HepG2 (cell line): ENCODE measurements at regions not wholly inside any gene's neighbourhood (a gene's known extent, or its start where the extent isn't known, plus 50 kb on each side); places are given as distances from the start of the nearest gene placed in this dataset.

Experiments used
- BRCA1 ChIP-seq: sonication (generic); formaldehyde crosslinking; IDR thresholded peaks from 2 replicates; pipeline ENCODE4 v1.4.0; 2020; ENCODE audit warnings: missing genetic modification reagents
- CHD4 ChIP-seq: fragments of 200-600 bp; sonication (generic); IDR thresholded peaks from 2 replicates; pipeline ENCODE4 v1.7.0; 2017; ENCODE audit warnings: mild to moderate bottlenecking, low read length, borderline replicate concordance
- CREB1 ChIP-seq, 2 experiments: fragments of 450-650 bp in 1 of 2; IDR thresholded peaks; 2 replicates each; pipeline ENCODE4 v1.6.1; 2016 to 2017; ENCODE audit warnings: control low read depth in 1 of 2, mild to moderate bottlenecking in 1 of 2, missing compliant biosample characterization in 1 of 2, missing genetic modification characterization in 1 of 2
- ELF4 ChIP-seq: sonication (generic); formaldehyde crosslinking; IDR thresholded peaks from 2 replicates; pipeline ENCODE4 v1.5.0; 2020; ENCODE audit warnings: missing genetic modification reagents, mild to moderate bottlenecking, moderate library complexity, borderline replicate concordance
- POLR2AphosphoS5 ChIP-seq: IDR thresholded peaks from 2 replicates; pipeline ENCODE4 v1.6.1; 2012; ENCODE audit warnings: low read depth, low read length
- STAG1 ChIP-seq: sonication (generic); formaldehyde crosslinking; IDR thresholded peaks from 2 replicates; pipeline ENCODE4 v1.4.0; 2020; ENCODE audit warnings: missing genetic modification reagents
- ZNF143 ChIP-seq: sonication (generic); formaldehyde crosslinking; IDR thresholded peaks from 2 replicates; pipeline ENCODE4 v1.4.0; 2020; ENCODE audit warnings: missing genetic modification reagents
- ZNF354B ChIP-seq: sonication (generic); formaldehyde crosslinking; IDR thresholded peaks from 2 replicates; pipeline ENCODE4 v1.8.0; 2022; ENCODE audit warnings: mild to moderate bottlenecking, missing genetic modification reagents
- ZNF777 ChIP-seq: sonication (generic); formaldehyde crosslinking; IDR thresholded peaks from 2 replicates; pipeline ENCODE4 v1.4.0; 2020; ENCODE audit warnings: missing genetic modification reagents
- TF ChIP-seq, protein P1 (sequence below): IDR thresholded peaks from 2 replicates; pipeline ENCODE4 v1.6.1; 2016; ENCODE audit warnings: missing compliant biosample characterization, missing genetic modification reagents, borderline replicate concordance
- TF ChIP-seq, protein P2 (sequence below): sonication (generic); formaldehyde crosslinking; IDR thresholded peaks from 2 replicates; pipeline ENCODE4 v1.8.0; 2022; ENCODE audit warnings: mild to moderate bottlenecking, missing genetic modification reagents, borderline replicate concordance
- TF ChIP-seq, protein P3 (sequence below): sonication (generic); formaldehyde crosslinking; IDR thresholded peaks from 2 replicates; pipeline ENCODE4 v1.5.0; 2020; ENCODE audit warnings: mild to moderate bottlenecking, missing genetic modification reagents, moderate library complexity
- TF ChIP-seq, protein P4 (sequence below): sonication (generic); formaldehyde crosslinking; IDR thresholded peaks from 2 replicates; pipeline ENCODE4 v1.5.0; 2020; ENCODE audit warnings: missing genetic modification reagents
- TF ChIP-seq, protein P5 (sequence below): sonication (generic); formaldehyde crosslinking; conservative IDR thresholded peaks from 2 replicates; pipeline ENCODE4 v1.8.0; 2022; ENCODE audit warnings: mild to moderate bottlenecking, moderate library complexity, missing genetic modification reagents

DNA sequence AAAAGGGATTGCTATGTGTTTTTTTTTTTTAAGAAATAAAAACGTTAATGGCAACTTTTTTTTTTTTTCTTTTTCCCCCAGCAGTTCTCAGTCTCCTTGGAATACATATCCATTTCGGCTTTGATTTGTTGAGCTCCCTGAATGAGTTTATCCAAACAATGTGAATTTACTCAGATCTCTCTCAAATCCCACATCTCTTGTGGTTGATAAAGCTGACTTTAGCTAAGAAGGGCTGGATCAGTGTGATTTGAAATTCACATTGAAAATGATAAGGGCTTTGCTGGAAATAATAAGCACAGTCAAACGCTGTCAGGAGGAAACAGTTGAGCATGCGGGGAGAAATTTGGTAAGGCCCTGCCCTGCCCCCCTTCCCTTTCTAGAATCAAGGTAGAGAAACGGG is 74.1 kb upstream of the IRX3 start:
- TF ChIP-seq ZNF777 (CRISPR knock-in tag), result no peak
- TF ChIP-seq ZNF143 (CRISPR knock-in tag), result no peak
- TF ChIP-seq, protein P1, sequence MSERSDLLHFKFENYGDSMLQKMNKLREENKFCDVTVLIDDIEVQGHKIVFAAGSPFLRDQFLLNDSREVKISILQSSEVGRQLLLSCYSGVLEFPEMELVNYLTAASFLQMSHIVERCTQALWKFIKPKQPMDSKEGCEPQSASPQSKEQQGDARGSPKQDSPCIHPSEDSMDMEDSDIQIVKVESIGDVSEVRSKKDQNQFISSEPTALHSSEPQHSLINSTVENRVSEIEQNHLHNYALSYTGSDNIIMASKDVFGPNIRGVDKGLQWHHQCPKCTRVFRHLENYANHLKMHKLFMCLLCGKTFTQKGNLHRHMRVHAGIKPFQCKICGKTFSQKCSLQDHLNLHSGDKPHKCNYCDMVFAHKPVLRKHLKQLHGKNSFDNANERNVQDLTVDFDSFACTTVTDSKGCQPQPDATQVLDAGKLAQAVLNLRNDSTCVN (CRISPR knock-in tag), result no peak
- no peak for TF ChIP-seq CHD4
- no peak for TF ChIP-seq ELF4 (CRISPR knock-in tag)
- TF ChIP-seq, protein P2, sequence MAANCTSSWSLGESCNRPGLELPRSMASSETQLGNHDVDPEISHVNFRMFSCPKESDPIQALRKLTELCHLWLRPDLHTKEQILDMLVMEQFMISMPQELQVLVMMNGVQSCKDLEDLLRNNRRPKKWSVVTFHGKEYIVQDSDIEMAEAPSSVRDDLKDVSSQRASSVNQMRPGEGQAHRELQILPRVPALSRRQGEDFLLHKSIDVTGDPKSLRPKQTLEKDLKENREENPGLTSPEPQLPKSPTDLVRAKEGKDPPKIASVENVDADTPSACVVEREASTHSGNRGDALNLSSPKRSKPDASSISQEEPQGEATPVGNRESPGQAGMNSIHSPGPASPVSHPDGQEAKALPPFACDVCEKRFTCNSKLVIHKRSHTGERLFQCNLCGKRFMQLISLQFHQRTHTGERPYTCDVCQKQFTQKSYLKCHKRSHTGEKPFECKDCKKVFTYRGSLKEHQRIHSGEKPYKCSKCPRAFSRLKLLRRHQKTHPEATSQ (CRISPR knock-in tag), result no peak
- TF ChIP-seq, protein P3, sequence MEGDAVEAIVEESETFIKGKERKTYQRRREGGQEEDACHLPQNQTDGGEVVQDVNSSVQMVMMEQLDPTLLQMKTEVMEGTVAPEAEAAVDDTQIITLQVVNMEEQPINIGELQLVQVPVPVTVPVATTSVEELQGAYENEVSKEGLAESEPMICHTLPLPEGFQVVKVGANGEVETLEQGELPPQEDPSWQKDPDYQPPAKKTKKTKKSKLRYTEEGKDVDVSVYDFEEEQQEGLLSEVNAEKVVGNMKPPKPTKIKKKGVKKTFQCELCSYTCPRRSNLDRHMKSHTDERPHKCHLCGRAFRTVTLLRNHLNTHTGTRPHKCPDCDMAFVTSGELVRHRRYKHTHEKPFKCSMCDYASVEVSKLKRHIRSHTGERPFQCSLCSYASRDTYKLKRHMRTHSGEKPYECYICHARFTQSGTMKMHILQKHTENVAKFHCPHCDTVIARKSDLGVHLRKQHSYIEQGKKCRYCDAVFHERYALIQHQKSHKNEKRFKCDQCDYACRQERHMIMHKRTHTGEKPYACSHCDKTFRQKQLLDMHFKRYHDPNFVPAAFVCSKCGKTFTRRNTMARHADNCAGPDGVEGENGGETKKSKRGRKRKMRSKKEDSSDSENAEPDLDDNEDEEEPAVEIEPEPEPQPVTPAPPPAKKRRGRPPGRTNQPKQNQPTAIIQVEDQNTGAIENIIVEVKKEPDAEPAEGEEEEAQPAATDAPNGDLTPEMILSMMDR (CRISPR knock-in tag), result no peak
- TF ChIP-seq, protein P4, sequence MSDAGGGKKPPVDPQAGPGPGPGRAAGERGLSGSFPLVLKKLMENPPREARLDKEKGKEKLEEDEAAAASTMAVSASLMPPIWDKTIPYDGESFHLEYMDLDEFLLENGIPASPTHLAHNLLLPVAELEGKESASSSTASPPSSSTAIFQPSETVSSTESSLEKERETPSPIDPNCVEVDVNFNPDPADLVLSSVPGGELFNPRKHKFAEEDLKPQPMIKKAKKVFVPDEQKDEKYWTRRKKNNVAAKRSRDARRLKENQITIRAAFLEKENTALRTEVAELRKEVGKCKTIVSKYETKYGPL (CRISPR knock-in tag), result no peak
- no peak for TF ChIP-seq ZNF354B (CRISPR knock-in tag)
- no peak for TF ChIP-seq CREB1 (IDR thresholded peaks at IDR 0.05)
- no peak for TF ChIP-seq CREB1 (CRISPR knock-in tag; IDR thresholded peaks at IDR 0.05)
- no peak for TF ChIP-seq BRCA1 (CRISPR knock-in tag)
- TF ChIP-seq, protein P5, sequence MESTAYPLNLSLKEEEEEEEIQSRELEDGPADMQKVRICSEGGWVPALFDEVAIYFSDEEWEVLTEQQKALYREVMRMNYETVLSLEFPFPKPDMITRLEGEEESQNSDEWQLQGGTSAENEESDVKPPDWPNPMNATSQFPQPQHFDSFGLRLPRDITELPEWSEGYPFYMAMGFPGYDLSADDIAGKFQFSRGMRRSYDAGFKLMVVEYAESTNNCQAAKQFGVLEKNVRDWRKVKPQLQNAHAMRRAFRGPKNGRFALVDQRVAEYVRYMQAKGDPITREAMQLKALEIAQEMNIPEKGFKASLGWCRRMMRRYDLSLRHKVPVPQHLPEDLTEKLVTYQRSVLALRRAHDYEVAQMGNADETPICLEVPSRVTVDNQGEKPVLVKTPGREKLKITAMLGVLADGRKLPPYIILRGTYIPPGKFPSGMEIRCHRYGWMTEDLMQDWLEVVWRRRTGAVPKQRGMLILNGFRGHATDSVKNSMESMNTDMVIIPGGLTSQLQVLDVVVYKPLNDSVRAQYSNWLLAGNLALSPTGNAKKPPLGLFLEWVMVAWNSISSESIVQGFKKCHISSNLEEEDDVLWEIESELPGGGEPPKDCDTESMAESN (CRISPR knock-in tag), result no peak
- no peak for TF ChIP-seq POLR2AphosphoS5
- no peak for TF ChIP-seq STAG1
